ENCODE measurements at regions not wholly inside any gene's neighbourhood (a gene's known extent, or its start where the extent isn't known, plus 50 kb on each side); places are given as distances from the start of the nearest gene placed in this dataset.

DNA sequence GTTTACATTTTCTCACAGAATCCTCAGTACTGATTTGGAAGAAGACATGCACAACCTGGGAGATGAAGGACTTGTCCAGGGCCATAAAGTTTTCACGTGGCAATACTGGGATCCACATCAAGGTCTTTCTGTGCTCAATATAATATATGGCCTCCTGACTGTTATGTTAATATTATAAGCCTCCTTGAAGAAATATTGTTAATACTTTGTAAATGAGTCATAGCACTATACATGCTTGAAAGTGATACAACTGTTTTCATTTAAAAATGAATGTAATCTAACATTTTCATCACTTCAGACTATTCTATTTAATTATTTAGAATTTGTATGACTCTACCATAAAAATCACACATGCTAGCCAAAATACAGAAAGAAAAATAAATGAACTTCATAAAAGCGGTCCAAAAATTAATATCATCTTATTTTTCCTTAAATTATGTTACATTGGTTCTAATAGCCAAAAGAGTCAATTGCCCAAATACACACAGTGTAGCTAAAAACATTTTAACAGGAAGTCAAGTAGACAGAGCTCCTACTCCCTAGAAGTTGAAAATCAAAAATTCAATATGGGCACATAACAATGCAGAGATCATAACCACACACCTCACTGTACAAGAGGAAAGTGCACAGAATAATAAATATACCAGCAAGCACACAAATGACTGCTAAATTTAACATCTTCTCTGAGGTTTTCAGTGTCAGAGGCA is 188.0 kb upstream of the HDDC2 start:
- Histone ChIP-seq H4K20me1 (ENCODE audit: insufficient read depth, low read length) (no peaks in the 10 kb centered on the region), H2AFZ (ENCODE audit: insufficient read depth, low read depth, low read length, poor library complexity, severe bottlenecking) (no peak overlapping the region), H3K4me2 (replicated peaks; ENCODE audit: extremely low read depth, low read length, poor library complexity, severe bottlenecking) (no peak overlapping the region), H3K9me3 (replicated peaks in 1 of 2; ENCODE audit: control insufficient read depth in 1 of 2, insufficient read depth in 1 of 2, low read length in 2 of 2) (no peaks in the 10 kb centered on the region), H3K27ac (ENCODE audit: low read depth in 1 of 2, low read length in 2 of 2) (no peak overlapping the region), H3K4me3 (replicated peaks in 1 of 3; ENCODE audit: low read depth in 2 of 3, low read length in 3 of 3) (no peak overlapping the region), H3K4me1 (ENCODE audit: control insufficient read depth in 1 of 2, insufficient read depth in 2 of 2, low read length in 2 of 2) (no peaks in the 10 kb centered on the region), H3K36me3 (replicated peaks in 1 of 2; ENCODE audit: control insufficient read depth in 1 of 2, insufficient read depth in 2 of 2, low read length in 2 of 2) (no peaks in the 10 kb centered on the region), H3K79me2 (ENCODE audit: insufficient read depth, low read length) (no peaks in the 10 kb centered on the region), H3K27me3 (ENCODE audit: control insufficient read depth in 2 of 2, insufficient read depth in 2 of 2, low read length in 2 of 2) (no peaks in the 10 kb centered on the region), H3K9ac (ENCODE audit: insufficient read depth, low read length, poor library complexity, severe bottlenecking) (no peak overlapping the region)
- no peaks in the 10 kb centered on the region for H3K4me1 Mint-ChIP-seq
- intact Hi-C loops (cut with micrococcal nuclease), result no loop called here
- no peak overlapping the region for H3K27ac Mint-ChIP-seq
- peaks cover 0 to 8% (median 2%) of the 10 kb centered on the region in 7 donors for H3K9me3 Mint-ChIP-seq
- no peak for DNase-seq
- no peaks in the 10 kb centered on the region for H3K36me3 Mint-ChIP-seq
- H3K27me3 Mint-ChIP-seq (ENCODE audit: low read depth in 3 of 3), result peaks cover 0 to 2% (median 1%) of the 10 kb centered on the region in 3 donors
- TF ChIP-seq, protein P1, sequence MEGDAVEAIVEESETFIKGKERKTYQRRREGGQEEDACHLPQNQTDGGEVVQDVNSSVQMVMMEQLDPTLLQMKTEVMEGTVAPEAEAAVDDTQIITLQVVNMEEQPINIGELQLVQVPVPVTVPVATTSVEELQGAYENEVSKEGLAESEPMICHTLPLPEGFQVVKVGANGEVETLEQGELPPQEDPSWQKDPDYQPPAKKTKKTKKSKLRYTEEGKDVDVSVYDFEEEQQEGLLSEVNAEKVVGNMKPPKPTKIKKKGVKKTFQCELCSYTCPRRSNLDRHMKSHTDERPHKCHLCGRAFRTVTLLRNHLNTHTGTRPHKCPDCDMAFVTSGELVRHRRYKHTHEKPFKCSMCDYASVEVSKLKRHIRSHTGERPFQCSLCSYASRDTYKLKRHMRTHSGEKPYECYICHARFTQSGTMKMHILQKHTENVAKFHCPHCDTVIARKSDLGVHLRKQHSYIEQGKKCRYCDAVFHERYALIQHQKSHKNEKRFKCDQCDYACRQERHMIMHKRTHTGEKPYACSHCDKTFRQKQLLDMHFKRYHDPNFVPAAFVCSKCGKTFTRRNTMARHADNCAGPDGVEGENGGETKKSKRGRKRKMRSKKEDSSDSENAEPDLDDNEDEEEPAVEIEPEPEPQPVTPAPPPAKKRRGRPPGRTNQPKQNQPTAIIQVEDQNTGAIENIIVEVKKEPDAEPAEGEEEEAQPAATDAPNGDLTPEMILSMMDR (IDR thresholded peaks at IDR 0.05), result no peak
- H3K4me3 Mint-ChIP-seq, result no peak overlapping the region
- no CpG with 5 or more reads among the region's 2 CpGs for WGBS (ENCODE audit: insufficient coverage)

DNA sequence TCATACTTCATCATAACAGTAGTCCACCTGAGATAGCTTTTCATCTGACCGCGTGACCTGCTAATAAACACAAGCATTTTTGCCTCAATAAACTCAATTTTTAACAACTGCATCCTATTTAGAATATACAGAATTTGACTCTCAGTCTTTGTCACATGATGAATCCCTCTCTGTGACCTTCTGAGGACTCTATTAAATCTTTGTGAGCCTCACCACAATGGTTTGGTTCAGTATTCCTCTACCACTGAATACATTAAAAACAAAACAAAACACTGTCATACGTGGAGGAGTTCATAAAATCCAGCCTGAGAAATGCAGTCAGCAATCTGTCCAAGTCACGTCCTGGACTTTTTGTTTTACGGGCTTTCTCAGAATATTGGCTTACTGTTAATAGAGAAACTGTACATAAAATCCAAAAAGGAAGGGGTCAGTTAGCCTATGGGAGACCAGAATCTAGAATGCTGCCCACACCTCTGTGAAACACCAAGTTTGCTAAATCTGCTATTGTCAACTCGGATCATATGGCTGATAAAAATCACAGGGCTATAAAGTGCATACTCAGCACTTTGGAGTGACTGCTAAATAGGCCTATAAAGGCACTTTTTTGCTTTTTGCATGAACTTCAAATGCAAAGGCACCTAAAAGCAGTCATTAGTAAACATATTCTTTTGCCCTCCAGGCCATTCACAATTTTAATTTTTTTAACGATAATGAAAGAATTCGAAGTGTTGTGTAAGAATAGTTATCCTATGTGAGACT is 190.3 kb upstream of the HDDC2 start:
- H2AFZ ChIP-seq (ENCODE audit: insufficient read depth, low read depth, low read length, poor library complexity, severe bottlenecking), result no peak overlapping the region
- no peak overlapping the region for H3K4me3 ChIP-seq (replicated peaks in 1 of 3; ENCODE audit: low read depth in 2 of 3, low read length in 3 of 3)
- Mint-ChIP-seq H3K36me3 (no peaks in the 10 kb centered on the region), H3K9me3 (peaks cover 0 to 3% (median 0%) of the 10 kb centered on the region in 7 donors), H3K4me3 (no peak overlapping the region), H3K4me1 (no peaks in the 10 kb centered on the region), H3K27ac (no peak overlapping the region), H3K27me3 (ENCODE audit: low read depth in 3 of 3) (peaks cover 0 to 2% (median 1%) of the 10 kb centered on the region in 3 donors)
- H3K27me3 ChIP-seq (ENCODE audit: control insufficient read depth in 2 of 2, insufficient read depth in 2 of 2, low read length in 2 of 2), result no peaks in the 10 kb centered on the region
- TF ChIP-seq, protein P1 (IDR thresholded peaks at IDR 0.05), result no peak
- no peaks in the 10 kb centered on the region for H4K20me1 ChIP-seq (ENCODE audit: insufficient read depth, low read length)
- no peaks in the 10 kb centered on the region for H3K79me2 ChIP-seq (ENCODE audit: insufficient read depth, low read length)
- no peak overlapping the region for H3K4me2 ChIP-seq (replicated peaks; ENCODE audit: extremely low read depth, low read length, poor library complexity, severe bottlenecking)
- DNase-seq, result no peak
- no peaks in the 10 kb centered on the region for H3K9me3 ChIP-seq (replicated peaks in 1 of 2; ENCODE audit: control insufficient read depth in 1 of 2, insufficient read depth in 1 of 2, low read length in 2 of 2)
- no peaks in the 10 kb centered on the region for H3K36me3 ChIP-seq (replicated peaks in 1 of 2; ENCODE audit: control insufficient read depth in 1 of 2, insufficient read depth in 2 of 2, low read length in 2 of 2)
- no peaks in the 10 kb centered on the region for H3K4me1 ChIP-seq (ENCODE audit: control insufficient read depth in 1 of 2, insufficient read depth in 2 of 2, low read length in 2 of 2)
- intact Hi-C loops (cut with micrococcal nuclease), result no loop called here
- H3K9ac ChIP-seq (ENCODE audit: insufficient read depth, low read length, poor library complexity, severe bottlenecking), result no peak overlapping the region
- no peak overlapping the region for H3K27ac ChIP-seq (ENCODE audit: low read depth in 1 of 2, low read length in 2 of 2)
- 100% methylated on average over 4 of the region's 8 CpGs for WGBS (ENCODE audit: insufficient coverage)
